ENCODE measurements at regions not wholly inside any gene's neighbourhood (a gene's known extent, or its start where the extent isn't known, plus 50 kb on each side); places are given as distances from the start of the nearest gene placed in this dataset.

DNA sequence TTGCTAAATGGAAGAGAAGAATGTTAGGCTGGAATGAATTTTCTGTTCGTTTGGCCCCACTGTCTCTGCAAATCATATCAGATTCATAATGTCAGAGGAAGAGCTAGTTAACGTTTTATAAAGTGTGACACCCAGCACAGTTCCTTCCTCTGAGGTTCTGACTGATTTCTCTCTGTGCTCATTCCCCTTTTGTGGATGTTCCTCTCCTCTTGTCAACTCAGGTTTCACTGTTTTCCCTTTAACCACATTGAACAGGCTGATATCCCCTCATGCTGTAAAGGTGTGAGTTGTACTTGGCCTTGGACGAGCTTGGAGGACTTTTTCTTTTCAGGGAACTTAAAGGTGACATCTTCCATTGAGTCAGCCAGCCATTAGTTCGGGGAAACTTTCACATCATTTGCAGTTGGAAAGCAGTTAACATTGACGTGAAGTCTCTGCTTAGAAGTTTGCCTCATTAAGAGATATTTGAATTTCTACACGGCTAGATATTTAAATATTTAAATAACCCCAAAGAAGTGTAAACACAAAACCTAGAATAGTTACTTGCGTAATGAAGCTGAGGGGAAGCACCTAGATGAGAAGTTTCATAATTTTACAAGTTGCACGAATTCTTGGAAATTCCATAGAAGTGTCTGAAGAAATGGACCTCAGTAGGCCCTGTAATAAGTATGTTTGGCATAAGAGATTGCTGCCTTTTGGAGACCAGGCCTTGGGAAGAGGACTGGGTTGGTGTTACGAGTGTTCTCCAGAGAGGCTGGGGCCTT lies 101.5 kb upstream of the EGR2 start:
- intact Hi-C loops (cut with DNase I) = no loop called here
- no peaks in the 10 kb centered on the region for H3K36me3 ChIP-seq
- no peaks in the 10 kb centered on the region for H3K4me1 ChIP-seq
- FAIRE-seq = no peak
- H3K27me3 ChIP-seq = no peaks in the 10 kb centered on the region
- no peak overlapping the region for H3K4me3 ChIP-seq
- WGBS, 2 donors = 48 to 53% methylated on average over 9 of the region's 9 CpGs
- H3K27ac ChIP-seq = no peak overlapping the region
- DNase-seq = no peak
- no peak for ATAC-seq
- TF ChIP-seq CTCF (IDR thresholded peaks at IDR 0.05) = no peak
- no peaks in the 10 kb centered on the region for H3K9me3 ChIP-seq

DNA sequence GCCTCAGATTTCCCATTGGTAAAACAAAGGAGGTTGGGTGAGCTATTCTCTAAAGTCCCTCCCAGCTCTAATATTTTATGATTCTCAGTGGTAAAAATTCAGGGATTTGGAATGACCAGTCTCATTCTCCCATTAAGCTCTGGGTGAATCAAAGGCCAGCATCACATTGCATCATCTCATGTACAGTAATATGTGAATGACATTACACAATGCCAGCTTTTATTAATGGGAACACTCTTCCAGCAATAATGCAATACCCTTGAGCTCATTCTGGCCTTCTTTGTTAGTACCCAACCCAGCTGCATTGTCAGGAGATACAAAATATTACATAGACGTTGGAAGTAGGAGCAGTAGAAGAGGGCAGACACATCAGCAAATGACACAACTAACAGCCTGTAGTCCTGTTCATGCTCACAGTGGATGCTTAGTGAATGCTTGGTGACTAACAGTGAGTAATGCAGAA lies 100.0 kb upstream of the EGR2 start:
- Histone ChIP-seq H3K4me1 (no peaks in the 10 kb centered on the region), H3K9me3 (no peaks in the 10 kb centered on the region), H3K27me3 (no peaks in the 10 kb centered on the region), H3K4me3 (no peak overlapping the region), H3K36me3 (no peaks in the 10 kb centered on the region), H3K27ac (no peak overlapping the region)
- no peak for TF ChIP-seq CTCF (IDR thresholded peaks at IDR 0.05)
- FAIRE-seq (no peak), ATAC-seq (peak in 2 of 4 donors; percentile 28 to 80), DNase-seq (no peak)
- intact Hi-C loops (cut with DNase I) = no loop called here
- WGBS, 2 donors = 27 to 32% methylated on average over 1 of the region's 1 CpG

GRCh38 chr10:62915158-62915557 lies 99.0 kb upstream of the EGR2 start:
- H3K9me3 ChIP-seq = no peaks in the 10 kb centered on the region
- DNase-seq (no peak), FAIRE-seq (no peak), ATAC-seq (peak in 1 of 4 donors; percentile 15)
- no peak overlapping the region for H3K27ac ChIP-seq
- H3K36me3 ChIP-seq = no peaks in the 10 kb centered on the region
- H3K27me3 ChIP-seq = no peaks in the 10 kb centered on the region
- no peak for TF ChIP-seq CTCF (IDR thresholded peaks at IDR 0.05)
- no peaks in the 10 kb centered on the region for H3K4me1 ChIP-seq
- intact Hi-C loops (cut with DNase I) = no loop called here
- H3K4me3 ChIP-seq = no peak overlapping the region

DNA sequence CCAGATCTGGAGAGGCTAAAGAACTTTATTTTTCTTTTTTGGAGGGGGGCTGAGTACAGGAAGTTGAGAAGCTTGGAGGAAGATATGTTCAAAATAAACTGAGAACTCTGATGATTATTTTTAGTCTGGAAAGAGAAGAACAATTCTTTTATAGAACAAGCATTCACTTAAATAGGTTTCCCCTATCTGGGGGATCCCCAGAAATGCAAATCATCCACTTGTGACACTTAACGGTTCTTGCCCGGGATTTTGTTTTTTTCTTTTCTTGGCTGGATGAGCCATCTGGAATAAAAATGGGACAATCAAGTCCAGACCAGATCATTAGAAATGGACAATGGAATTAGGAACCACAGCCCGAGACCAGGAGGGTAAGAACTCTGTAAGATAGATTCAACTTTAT lies 95.9 kb upstream of the EGR2 start:
- no peak for FAIRE-seq
- no peak for ATAC-seq
- no peaks in the 10 kb centered on the region for H3K4me1 ChIP-seq
- TF ChIP-seq CTCF (IDR thresholded peaks at IDR 0.05) = no peak
- intact Hi-C loops (cut with DNase I) = no loop called here
- H3K27ac ChIP-seq = no peak overlapping the region
- no peaks in the 10 kb centered on the region for H3K36me3 ChIP-seq
- H3K27me3 ChIP-seq = no peaks in the 10 kb centered on the region
- WGBS, 2 donors = 53 to 63% methylated on average over 3 of the region's 3 CpGs
- no peak overlapping the region for H3K4me3 ChIP-seq
- no peaks in the 10 kb centered on the region for H3K9me3 ChIP-seq
- DNase-seq = no peak

DNA sequence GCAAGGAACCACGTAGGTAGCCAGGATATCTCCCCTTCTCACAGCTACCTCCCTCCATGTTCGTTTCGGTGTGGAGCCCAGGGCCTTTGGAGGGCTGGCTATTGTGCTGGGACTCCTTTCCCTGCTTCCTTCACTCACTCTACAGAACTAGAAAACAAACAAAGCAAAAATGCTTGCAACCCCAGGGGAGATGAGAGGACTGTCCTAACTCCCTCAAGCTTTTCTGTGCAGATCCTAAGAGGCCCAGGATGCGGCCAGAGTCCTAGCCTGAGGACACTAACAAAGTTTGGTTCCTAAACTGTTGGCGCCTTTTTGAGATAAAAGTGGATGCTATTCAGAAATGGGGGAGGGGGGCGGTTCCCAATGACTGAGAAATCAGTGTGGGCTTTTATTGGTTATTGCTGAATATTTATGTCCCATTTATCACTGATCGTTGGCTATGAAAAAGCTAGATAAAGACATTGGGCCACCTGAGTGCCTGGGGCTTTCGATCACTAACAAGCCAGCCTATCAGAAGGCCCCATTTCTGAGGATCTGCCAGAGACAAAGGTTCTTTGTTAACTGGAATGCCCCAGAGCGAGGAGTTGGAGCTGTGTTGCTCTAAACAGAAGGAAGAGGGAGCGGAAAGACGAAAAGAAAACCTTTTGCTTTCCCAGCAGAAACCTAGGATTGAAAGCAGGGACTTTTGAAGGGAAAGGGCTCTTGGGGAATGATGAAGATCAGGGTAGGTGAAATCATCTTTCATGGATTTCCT lies 95.2 kb upstream of the EGR2 start:
- H3K36me3 ChIP-seq = no peaks in the 10 kb centered on the region
- ATAC-seq (peak in 2 of 4 donors; percentile 74 to 80), DNase-seq (no peak), FAIRE-seq (no peak)
- WGBS, 2 donors = 46 to 56% methylated on average over 11 of the region's 11 CpGs
- no peaks in the 10 kb centered on the region for H3K27me3 ChIP-seq
- intact Hi-C loops (cut with DNase I) = no loop called here
- no peak for TF ChIP-seq CTCF (IDR thresholded peaks at IDR 0.05)
- no peak overlapping the region for H3K27ac ChIP-seq
- H3K4me1 ChIP-seq = no peaks in the 10 kb centered on the region
- H3K9me3 ChIP-seq = no peaks in the 10 kb centered on the region
- no peak overlapping the region for H3K4me3 ChIP-seq

All from pancreas (tissue), 10 donors.